ENCODE measurements at regions not wholly inside any gene's neighbourhood (a gene's known extent, or its start where the extent isn't known, plus 50 kb on each side); places are given as distances from the start of the nearest gene placed in this dataset.

- TF ChIP-seq, protein P1, sequence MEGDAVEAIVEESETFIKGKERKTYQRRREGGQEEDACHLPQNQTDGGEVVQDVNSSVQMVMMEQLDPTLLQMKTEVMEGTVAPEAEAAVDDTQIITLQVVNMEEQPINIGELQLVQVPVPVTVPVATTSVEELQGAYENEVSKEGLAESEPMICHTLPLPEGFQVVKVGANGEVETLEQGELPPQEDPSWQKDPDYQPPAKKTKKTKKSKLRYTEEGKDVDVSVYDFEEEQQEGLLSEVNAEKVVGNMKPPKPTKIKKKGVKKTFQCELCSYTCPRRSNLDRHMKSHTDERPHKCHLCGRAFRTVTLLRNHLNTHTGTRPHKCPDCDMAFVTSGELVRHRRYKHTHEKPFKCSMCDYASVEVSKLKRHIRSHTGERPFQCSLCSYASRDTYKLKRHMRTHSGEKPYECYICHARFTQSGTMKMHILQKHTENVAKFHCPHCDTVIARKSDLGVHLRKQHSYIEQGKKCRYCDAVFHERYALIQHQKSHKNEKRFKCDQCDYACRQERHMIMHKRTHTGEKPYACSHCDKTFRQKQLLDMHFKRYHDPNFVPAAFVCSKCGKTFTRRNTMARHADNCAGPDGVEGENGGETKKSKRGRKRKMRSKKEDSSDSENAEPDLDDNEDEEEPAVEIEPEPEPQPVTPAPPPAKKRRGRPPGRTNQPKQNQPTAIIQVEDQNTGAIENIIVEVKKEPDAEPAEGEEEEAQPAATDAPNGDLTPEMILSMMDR (IDR thresholded peaks at IDR 0.05): no peak
- TF ChIP-seq EZH2 (IDR thresholded peaks at IDR 0.05; ENCODE audit: borderline replicate concordance, insufficient read depth, low read depth, low read length, poor library complexity, severe bottlenecking): no peak
These were observed 119.6 kb upstream of the TPK1 start for GRCh38 chr7:144955422-144955821.
